Tibial artery (tissue), 4 donors: ENCODE measurements at regions not wholly inside any gene's neighbourhood (a gene's known extent, or its start where the extent isn't known, plus 50 kb on each side); places are given as distances from the start of the nearest gene placed in this dataset.

Experiments used
- DNase-seq, 2 donors: peaks; one replicate each; pipeline ENCODE4 v3.0.0-alpha.2; 2019
- H3K27ac ChIP-seq, 2 donors: fragments of 200-600 bp; sonication (generic) in 1 of 2; 1 replicate in 1 of 2; 2 replicates in 1 of 2; pipeline ENCODE4 v1.5.1; 2018 to 2019; ENCODE audit warnings: mild to moderate bottlenecking in 1 of 2
- H3K27me3 ChIP-seq, 2 donors: fragments of 200-600 bp; sonication (generic) in 1 of 2; one replicate each; pipeline versions ENCODE4 v1.5.1 to v1.6.0; 2016 to 2019
- H3K36me3 ChIP-seq, 3 donors: fragments of 200-600 bp; sonication (generic) in 2 of 3; one replicate each; pipeline ENCODE4 v1.5.1; 2016 to 2019; ENCODE audit warnings: mild to moderate bottlenecking in 2 of 3
- H3K4me1 ChIP-seq, 4 donors: fragments of 200-600 bp; sonication (generic) in 2 of 4; 1 replicate in 3 of 4; 2 replicates in 1 of 4; pipeline ENCODE4 v1.5.1; 2016 to 2019
- H3K4me3 ChIP-seq, 2 donors: fragments of 200-600 bp; sonication (generic) in 1 of 2; 1 replicate in 1 of 2; 2 replicates in 1 of 2; pipeline ENCODE4 v1.5.1; 2018 to 2019; ENCODE audit warnings: mild to moderate bottlenecking in 2 of 2
- H3K9me3 ChIP-seq, 3 donors: fragments of 200-600 bp; sonication (generic) in 1 of 3; one replicate each; pipeline ENCODE4 v1.5.1; 2016 to 2019
- CTCF ChIP-seq, 2 experiments: fragments of 200-600 bp in 1 of 2; fragments of 450-650 bp in 1 of 2; IDR thresholded peaks; one replicate each; pipeline ENCODE4 v1.5.1; 2017 to 2019; ENCODE audit warnings: antibody characterized with exemption in 2 of 2, mild to moderate bottlenecking in 1 of 2, moderate library complexity in 1 of 2
- intact Hi-C: fragments of 100-400 bp; cut with DNase I; formaldehyde crosslinking; loops from one replicate; pipeline ENCODE4 v1.15.0; 2023; ENCODE audit warnings: low total_unique reads

GRCh38 chr18:34444622-34445021 is 219.9 kb upstream of the NOL4 start:
- no peaks in the 10 kb centered on the region for H3K9me3 ChIP-seq
- no peak for TF ChIP-seq CTCF (IDR thresholded peaks at IDR 0.05)
- no peak overlapping the region for H3K4me3 ChIP-seq
- no peaks in the 10 kb centered on the region for H3K27me3 ChIP-seq
- DNase-seq = no peak
- no peaks in the 10 kb centered on the region for H3K4me1 ChIP-seq
- intact Hi-C loops = no loop called here
- no peak overlapping the region for H3K27ac ChIP-seq
- no peaks in the 10 kb centered on the region for H3K36me3 ChIP-seq

- no peak overlapping the region for H3K27ac ChIP-seq
- no peak for TF ChIP-seq CTCF (IDR thresholded peaks at IDR 0.05)
- no peaks in the 10 kb centered on the region for H3K4me1 ChIP-seq
- H3K4me3 ChIP-seq = no peak overlapping the region
- no peaks in the 10 kb centered on the region for H3K9me3 ChIP-seq
- no peaks in the 10 kb centered on the region for H3K36me3 ChIP-seq
- H3K27me3 ChIP-seq = no peaks in the 10 kb centered on the region
- intact Hi-C loops = no loop called here
- no peak for DNase-seq
Observed at GRCh38 chr18:34448662-34449061, 223.9 kb upstream of the NOL4 start.

GRCh38 chr18:34457761-34458160 is 233.0 kb upstream of the NOL4 start:
- H3K27me3 ChIP-seq = no peaks in the 10 kb centered on the region
- TF ChIP-seq CTCF (IDR thresholded peaks at IDR 0.05) = no peak
- intact Hi-C loops = no loop called here
- no peaks in the 10 kb centered on the region for H3K36me3 ChIP-seq
- no peak for DNase-seq
- H3K4me1 ChIP-seq = peaks cover 0 to 9% (median 0%) of the 10 kb centered on the region in 4 donors
- H3K9me3 ChIP-seq = no peaks in the 10 kb centered on the region
- no peak overlapping the region for H3K4me3 ChIP-seq
- H3K27ac ChIP-seq = no peak overlapping the region

GRCh38 chr18:34458410-34458977 is 233.8 kb upstream of the NOL4 start:
- intact Hi-C loops = no loop called here
- H3K4me3 ChIP-seq = no peak overlapping the region
- no peak for TF ChIP-seq CTCF (IDR thresholded peaks at IDR 0.05)

GRCh38 chr18:34461266-34461665 is 236.6 kb upstream of the NOL4 start:
- no peak for TF ChIP-seq CTCF (IDR thresholded peaks at IDR 0.05)
- no peaks in the 10 kb centered on the region for H3K27me3 ChIP-seq
- no peak overlapping the region for H3K4me3 ChIP-seq
- H3K9me3 ChIP-seq = no peaks in the 10 kb centered on the region
- intact Hi-C loops = no loop called here
- DNase-seq = no peak
- H3K4me1 ChIP-seq = peaks cover 0 to 9% (median 0%) of the 10 kb centered on the region in 4 donors
- H3K27ac ChIP-seq = no peak overlapping the region
- H3K36me3 ChIP-seq = no peaks in the 10 kb centered on the region

More at GRCh38 chr18:34458410-34458977, 233.8 kb upstream of the NOL4 start:
- Histone ChIP-seq H3K4me1 (peaks cover 0 to 9% (median 0%) of the 10 kb centered on the region in 4 donors), H3K9me3 (no peaks in the 10 kb centered on the region), H3K36me3 (no peaks in the 10 kb centered on the region), H3K27ac (no peak overlapping the region), H3K27me3 (no peaks in the 10 kb centered on the region)
- no peak for DNase-seq

- Histone ChIP-seq H3K9me3 (no peaks in the 10 kb centered on the region), H3K4me1 (no peaks in the 10 kb centered on the region), H3K27ac (no peak overlapping the region), H3K27me3 (no peaks in the 10 kb centered on the region), H3K36me3 (no peaks in the 10 kb centered on the region), H3K4me3 (no peak overlapping the region)
- intact Hi-C loops = no loop called here
- no peak for DNase-seq
- TF ChIP-seq CTCF (IDR thresholded peaks at IDR 0.05) = no peak
Observed at GRCh38 chr18:34467058-34467457, 242.3 kb upstream of the NOL4 start.
